Fibroblast of skin of left biceps (primary cell): ENCODE measurements at regions not wholly inside any gene's neighbourhood (a gene's known extent, or its start where the extent isn't known, plus 50 kb on each side); places are given as distances from the start of the nearest gene placed in this dataset.
"Not testable (repeated sequence)": the region's sequence is repeated elsewhere in the genome, so short reads cannot be mapped to it uniquely, and the experiment has no call there.

Source experiments
- DNase-seq, 2 experiments: peaks; one replicate each; pipeline ENCODE4 v3.0.0-alpha.2; 2013; ENCODE audit warnings: low read depth in 2 of 2

DNA sequence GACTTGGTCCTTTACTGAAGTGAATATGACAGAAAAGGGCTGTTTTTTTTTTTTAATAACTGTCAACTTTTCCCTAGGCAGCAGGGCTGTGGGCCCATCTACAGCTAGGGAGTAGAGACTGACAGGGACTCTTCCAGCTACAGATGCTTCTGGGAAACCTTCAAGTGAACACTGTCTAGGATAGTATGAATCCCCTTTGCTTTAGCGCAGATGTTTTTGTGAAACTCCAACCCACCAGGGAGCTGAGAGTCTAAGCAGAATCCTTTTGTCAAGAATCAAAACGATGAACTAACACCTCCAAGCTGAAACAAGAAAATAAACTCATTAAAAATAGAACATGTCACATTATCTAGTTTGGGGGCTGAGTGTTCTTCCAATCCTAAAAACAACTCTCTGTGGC, 219.7 kb upstream of the FGF13 start:
- no peak for DNase-seq

DNA sequence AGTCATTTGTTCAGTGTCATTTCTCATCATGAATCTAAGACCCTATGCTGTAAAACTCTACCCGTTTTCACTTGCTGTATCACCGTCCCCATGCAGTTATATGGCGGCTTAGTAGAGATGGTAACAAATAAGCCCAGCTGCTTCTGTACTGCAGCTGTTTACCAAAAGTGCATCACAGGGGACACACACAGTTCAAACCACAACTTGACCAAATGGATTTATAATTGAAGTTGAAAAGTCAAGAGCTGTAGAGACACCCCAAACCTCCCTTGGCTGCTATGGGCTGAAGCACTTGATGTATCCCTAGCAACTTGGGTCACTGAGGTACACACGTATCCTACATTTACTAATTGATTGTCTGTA, 219.0 kb upstream of the FGF13 start:
- no peak for DNase-seq

DNA sequence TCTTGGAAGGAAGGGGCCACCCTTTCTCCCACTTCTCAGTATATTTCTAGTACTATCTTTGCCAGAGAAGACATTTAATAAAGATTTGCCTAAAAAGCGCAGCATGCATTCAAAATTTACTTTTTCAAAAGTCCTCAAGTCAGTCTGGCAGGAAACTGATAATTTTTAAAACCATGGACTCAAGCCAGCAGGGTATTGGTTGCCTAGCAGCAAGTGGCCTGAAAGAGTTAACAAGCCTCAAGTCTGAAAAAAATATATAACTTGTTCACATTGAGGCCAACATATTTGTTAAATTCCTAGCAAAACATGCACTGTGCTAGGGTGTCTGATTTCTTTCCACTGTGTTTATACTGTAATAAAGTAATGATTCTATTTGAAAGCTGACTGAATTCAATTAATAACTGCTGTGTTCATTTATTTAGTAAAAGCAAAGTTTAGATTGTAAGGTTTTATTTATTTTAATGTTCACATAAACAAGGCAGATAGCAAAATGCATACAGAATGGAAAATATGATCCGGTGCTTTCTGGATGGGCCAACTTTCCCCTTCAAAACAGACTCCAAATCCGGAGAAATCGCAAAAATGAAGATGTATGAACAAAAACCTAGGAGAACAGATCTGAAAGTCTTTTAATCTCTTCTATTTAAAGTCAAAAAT, 218.5 kb upstream of the FGF13 start:
- no peak for DNase-seq

DNA sequence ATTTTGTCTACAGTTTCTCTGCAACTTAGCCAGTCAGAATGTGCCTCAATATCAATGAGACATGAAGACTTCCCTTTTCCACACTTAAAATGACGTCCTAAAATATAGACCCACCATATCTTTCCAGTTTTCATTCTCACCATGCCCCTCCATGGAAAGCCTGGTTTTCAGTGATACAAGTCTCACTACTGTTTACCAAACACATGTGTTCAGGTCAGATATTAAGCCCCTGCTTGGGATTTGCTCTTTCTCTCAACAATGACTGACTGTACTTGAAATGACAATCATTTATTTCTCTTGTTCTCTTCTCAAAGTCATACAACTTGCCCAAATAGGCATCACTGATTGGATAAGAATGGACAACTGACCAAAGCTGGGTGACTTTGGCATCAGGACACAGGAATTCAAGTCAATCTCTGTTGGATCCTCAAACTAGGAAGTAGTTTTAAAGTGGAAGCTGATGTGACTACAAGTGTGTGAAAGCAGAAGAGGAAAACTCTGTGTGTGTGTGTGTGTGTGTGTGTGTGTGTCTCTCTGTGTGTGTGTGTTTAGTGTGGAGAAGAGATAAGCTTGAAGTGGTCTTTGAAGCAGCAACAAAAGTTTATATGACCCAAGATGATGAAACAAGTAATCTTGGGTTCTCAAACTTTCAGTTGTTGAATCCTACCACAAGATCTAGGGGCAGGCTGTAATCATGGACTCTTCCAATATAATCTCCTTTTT, 217.4 kb upstream of the FGF13 start:
- DNase-seq = no peak

DNA sequence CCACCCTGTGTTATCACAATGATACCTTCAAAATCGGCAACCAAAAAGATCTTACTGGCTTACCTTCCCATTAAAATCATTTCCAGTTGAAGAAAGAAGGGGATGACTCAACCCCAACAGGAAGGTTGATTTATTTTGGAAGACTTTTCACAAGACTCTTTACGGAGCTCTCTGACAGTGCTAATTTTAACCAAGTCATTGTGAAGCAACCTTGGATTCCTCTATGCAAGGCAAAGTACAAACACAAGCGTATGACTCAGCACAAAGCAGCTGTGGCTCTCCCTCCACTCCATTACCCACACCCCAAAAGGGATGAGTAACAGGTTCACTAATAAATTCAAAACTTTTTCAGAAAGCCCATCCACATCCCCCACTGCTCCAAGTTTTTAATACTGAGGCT, 213.8 kb upstream of the FGF13 start:
- DNase-seq = peak; percentile 45 to 58

DNA sequence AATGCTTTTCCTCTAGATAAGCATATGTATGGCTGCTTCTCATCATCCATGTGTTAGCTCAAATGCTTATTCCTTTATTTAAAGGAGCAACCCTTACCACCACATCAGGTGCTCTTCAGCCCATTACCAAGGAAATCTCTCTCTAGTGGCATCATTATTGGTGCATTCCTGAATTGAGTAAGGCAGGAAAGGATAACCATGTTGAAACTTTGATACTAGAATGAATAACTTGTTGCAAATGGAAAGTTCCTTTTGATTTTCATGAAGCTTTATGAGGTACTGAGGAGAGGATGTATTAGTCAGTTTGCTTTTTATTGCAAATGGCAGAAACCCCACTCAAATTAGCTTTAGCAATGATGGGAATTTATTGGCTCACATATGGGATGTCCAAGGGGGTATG, 212.3 kb upstream of the FGF13 start:
- DNase-seq = no peak

DNA sequence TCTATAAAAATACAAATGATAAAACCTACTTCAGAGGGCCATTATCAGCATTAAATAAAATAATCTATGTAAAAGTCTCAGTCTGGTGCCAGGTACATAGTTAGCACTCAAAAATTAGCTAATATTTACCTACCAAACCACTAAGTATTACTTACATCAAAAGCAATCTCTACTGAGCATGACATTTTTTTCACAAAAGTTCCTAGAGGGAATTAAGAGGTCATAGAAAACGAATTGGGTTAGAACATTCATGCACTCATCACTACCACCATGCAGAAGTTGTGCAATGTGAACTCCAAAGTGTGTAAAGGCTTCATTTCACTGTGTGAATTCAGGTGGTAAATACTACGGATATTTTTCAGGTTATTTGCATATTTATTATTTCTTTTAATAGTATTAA, 209.5 kb upstream of the FGF13 start:
- DNase-seq = no peak

DNA sequence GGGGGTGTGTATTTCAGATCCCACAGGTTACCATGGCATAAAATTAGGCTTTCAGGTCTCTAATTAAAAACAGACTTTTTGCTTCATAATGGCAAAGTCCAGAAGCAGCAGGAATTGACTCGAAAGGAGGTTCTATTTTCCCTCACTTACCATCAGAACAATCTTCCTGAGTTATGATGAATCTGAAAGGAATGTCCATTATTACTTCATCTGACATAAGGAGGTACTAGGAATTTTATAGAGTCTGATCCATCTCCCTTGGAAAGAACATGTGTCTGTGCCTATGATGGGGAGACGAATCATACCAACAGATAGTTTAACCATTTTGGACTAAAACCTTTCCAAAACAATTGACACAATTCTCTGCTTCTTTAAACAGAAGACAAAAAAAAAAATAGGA, 206.3 kb upstream of the FGF13 start:
- DNase-seq = peak; percentile 43 to 55

DNA sequence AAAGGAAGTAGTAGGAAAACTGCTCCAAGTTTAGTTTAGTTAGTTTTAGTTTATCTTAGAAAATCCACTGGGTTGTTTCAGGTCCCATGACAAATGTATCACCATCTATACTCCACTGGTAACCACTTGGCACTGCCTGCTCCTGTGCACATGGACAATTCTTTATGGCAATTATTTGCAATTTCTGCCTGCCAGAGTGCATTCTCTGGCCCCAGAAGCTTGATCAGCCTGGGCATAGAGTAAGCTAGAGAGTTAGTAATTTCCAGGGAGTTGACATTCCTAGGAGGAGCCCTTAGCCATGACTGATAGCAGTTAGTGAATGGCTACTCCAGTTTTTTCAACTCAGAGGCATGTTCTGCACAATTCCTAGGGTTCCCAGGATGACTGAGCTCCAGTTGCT, 203.2 kb upstream of the FGF13 start:
- no peak for DNase-seq

DNA sequence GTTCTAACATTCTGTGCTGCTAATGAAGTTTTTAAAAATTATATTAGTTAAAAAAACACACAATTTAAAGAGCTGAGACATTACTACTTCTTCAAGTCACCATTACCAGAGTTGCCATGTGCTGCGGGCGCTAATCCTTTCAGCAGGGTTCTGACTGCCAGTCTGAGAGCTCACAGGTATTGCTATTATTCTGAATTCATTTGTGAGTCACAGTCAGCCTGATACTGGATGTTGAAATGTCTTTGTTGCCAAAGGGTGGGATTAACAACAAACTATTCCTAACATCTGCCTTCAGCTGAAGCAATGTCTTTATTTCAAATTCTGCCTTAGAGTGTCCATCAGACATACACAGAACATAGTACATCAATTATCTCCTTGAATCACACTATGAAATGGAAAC, 197.1 kb upstream of the FGF13 start:
- no peak for DNase-seq

DNA sequence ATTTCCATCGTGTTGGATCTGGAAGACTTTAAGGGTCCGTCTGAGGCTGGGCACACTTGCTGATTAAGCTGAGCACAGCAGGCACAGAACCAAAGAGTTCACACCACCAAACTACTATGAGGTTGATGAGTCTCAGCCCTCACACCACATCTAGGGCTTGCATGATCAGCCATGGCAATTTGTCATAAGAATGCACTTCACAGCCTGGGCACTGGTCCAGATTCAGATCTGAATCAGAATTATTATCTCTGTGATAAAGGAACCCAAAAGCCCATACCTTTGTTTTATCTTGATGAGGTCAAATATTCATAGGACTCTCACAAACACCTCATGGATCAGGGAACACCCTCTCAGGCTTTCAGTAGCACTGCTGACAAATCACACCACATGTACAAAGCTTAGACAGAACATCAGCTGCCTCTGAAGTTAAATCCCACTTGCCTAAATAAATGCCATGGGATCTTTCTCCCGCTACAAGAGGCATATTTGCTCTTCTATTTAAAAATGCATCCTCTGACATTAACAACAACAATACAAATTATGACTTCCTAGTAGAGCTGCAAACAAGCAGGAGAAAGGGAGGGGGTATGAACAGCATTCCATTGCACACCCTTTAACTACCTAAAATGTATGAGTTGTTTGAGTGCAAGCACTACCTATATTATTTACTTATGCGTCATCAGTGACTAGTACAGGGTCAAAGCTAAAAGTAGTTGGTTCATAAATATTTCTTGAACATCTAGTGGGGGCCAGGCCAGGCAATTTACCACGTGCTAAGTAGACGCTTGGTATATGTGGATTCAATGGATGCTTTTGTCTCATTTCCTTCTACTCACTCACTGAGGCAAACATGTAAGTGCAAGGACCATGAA, 186.3 kb upstream of the FGF13 start:
- no peak for DNase-seq

DNA sequence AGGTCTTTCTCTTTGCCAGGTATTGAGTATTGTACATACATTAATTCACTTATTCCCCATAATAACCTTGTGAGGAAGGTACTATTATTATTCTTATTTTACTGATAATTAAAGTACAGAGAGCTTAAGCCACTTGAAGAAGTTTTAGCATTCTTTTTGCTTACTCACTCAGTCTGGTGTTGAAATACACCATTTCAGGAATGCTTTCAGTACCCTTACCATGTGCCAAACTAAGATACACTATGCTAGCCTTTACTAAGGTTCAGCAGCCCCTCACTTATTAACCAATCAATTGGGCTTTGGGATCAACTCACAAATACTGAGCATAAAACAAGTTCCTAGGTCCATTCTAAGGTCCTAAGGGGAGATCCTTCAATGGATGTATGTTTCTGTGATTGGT, 179.0 kb upstream of the FGF13 start:
- DNase-seq = no peak

DNA sequence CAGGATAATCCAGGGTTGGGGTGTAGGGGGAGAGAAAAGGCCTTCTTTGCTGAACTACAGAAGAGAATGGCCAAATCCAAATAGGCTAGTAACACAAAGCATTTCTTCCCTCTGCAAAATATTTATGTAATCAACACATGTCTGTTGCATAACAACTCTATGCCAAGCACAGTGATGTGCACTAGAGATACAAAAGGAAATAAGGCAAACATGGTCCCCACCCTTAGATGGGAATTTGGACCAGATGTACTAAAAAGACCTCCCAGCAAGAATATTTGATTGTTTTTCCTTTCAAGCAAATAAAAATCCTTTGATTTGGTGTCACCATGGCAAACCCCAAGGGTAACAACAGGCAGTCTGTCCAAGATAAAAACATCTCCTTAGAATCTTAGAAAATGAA, 177.6 kb upstream of the FGF13 start:
- DNase-seq = no peak

DNA sequence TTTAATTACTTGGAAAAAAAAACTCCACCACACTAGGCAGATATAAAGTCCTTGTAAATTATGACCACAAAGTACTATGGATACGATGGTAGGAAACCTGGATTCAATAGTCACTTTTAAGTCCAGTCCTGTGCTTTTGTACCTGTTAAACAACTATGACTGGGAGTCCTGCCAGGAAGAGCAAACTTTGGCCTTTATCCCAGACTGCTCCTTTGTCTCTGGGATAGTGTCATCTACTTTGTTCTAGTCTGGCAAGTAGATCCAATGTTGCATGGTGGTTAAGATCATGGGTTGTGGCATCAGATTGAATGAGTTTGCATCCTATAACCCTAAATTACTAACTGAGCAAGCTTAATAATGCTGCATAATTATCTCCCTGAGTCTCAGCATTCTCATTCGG, 175.3 kb upstream of the FGF13 start:
- DNase-seq = no peak

DNA sequence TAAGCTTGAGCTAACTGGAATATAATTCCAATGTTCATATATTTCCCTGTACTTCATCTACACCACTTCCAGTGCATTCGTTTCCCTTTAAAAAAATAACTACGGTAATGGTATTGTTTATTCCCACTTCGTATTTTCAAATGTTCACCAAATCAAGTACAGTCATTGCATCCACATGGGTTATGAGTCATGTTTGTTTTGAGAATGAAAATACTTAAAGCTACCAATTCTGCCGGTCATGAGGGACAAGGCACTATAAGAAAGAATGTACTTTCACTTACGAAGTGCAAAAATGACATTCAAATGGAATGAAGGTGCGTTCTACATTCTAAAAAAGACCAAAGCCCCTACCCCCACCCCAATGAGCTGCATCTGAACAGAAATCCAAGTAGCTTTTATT, 174.4 kb upstream of the FGF13 start:
- DNase-seq = no peak

DNA sequence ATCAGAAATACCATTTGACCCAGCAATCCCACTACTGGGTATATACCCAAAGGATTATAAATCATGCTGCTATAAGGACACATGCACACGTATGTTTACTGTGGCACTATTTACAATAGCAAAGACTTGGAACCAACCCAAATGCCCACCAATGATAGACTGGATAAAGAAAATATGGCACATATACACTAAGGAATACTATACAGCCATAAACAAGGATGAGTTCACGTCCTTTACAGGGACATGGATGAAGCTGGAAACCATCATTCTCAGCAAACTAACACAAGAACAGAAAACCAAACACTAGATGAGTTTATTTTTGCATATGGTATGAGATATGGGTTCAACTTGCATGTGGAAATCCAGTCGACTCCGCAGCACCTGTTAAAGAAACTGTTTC, 168.8 kb upstream of the FGF13 start:
- not testable (repeated sequence) for DNase-seq

DNA sequence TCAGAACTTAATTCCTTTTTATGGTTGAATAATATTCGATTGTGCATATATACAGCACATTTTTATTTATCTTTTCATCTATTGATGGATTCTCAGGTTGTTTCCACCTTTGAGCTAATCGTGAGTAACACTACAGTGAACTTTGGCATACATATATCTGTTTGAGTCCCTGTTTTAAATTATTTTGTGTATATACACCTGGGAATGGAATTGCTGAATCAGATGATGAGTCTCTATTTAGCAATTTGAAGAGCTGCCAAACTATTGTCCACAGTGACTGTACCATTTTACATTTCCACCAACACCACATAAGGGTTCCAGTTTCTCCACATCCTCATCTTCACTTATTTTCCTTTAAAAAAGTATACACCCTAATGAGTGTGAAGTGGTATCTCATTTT, 166.2 kb upstream of the FGF13 start:
- DNase-seq = peak in 1 of 2 experiments; percentile 4

DNA sequence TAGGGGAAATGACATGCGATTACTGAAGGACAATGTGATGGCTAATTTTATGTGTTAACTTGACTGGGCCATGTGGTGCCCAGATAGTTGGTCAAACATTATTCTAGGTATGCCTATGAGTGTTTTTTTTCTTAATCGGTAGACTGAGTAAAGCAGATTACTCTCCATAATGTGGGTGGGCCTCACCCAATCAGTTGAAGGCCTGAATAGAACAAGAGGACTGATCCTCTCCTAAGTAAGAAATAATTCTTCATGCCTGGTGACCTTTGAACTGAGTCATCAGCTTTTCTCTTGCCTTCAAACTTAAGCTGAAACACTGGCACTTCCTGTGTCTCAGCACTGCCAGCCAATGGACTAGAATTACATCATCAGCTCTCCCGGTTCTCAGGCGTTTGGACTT, 164.0 kb upstream of the FGF13 start:
- DNase-seq = no peak

DNA sequence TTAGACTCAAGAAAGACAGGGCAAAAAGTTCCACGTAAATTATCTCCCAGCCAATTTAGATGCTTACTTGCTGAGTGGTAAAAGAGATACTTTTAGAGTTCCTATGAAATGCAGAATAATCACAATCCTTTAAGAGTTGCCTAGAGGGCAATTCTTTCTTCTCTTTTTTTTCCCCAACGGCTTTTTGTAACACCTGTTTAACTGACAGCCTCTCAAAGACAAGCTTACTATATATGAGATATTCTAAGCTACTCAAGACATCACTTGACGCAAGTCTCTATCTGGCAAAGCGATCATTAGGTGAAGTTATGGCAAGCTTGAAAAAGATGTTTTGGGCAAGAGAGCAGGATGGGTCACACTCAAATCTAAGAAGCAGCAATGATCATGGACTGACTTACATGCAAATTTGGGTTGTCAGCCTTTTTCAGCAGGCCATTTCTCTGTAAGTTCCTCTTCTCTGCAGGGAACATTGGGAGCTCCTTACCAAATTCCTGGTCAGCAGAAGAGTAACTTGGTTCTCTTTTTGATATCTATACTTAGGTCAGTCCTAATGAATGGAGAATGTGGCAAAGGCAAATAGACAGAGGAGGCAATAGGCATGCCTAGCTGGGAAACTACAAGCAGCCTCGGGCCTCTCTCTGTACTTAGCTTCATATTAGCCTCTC, 162.9 kb upstream of the FGF13 start:
- DNase-seq = no peak

DNA sequence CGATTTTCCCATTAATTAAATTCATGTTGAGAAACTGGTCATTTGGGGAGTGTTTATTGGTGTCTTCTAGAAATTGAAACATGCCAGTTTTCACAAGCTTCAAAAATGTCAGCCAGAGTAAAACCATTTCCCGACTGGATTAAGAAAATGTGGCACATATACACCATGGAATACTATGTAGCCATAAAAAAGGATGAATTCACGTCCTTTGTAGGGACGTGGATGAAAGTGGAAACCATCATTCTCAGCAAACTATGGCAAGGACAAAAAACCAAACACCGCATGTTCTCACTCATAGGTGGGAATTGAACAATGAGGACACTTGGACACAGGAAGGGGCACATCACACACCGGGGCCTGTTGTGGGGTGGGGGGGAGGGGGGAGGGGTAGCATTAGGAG, 162.1 kb upstream of the FGF13 start:
- not testable (repeated sequence) for DNase-seq

DNA sequence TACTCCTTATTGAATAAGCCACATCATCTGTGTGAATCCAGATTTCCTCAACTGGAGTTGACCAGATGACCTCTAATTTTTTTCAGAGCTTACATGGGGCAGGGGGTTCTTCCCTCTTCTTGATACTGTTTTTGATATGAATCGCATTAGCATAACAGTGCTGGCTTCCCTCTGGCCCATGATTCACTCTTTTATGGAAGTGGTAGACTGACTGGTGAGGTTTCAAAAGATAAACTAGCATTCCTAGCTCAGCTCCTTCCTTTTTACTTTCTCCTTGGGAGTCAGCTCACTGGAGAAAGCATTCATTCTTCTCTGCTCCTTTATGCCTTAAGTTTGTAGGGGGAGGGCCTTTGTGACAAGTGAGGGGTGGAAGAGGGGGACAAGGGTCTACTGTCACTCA, 161.0 kb upstream of the FGF13 start:
- DNase-seq = no peak

DNA sequence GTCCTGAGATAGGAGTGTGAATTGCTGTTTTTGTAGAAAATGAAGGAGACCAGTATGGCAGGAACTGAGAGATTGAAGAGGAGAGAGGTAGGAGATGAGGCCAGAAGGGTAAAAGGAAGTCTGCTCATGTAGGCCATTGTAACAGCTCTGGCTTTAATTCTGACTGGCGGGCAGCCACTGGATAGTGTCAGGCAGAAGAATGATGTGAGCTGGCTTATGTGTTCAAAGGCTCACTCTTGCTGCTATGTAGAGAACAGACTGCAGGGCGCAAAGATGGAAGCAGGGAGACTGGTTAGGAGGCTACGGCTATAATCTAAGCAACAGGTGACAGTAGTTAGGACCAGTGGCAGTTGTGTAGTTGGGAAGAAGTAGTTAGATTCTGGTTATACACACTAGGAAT, 160.2 kb upstream of the FGF13 start:
- DNase-seq = no peak
